WTC11 (cell line): ENCODE measurements at regions not wholly inside any gene's neighbourhood (a gene's known extent, or its start where the extent isn't known, plus 50 kb on each side); places are given as distances from the start of the nearest gene placed in this dataset.

Source experiments
- AFF4 ChIP-seq: sonication (generic); formaldehyde crosslinking; IDR thresholded peaks from 2 replicates; pipeline ENCODE4 v1.8.1; 2023; ENCODE audit warnings: mild to moderate bottlenecking, missing genetic modification reagents, borderline replicate concordance
- CTCF ChIP-seq: fragments of 200-600 bp; IDR thresholded peaks from 2 replicates; pipeline ENCODE4 v1.8.0; 2022; ENCODE audit warnings: antibody characterized with exemption
- GTF2I ChIP-seq: fragments of 250-450 bp; sonication (Bioruptor Pico); conservative IDR thresholded peaks from 2 replicates; pipeline ENCODE4 v1.4.0; 2021; ENCODE audit warnings: mild to moderate bottlenecking
- IRF1 ChIP-seq: sonication (generic); formaldehyde crosslinking; IDR thresholded peaks from 2 replicates; pipeline ENCODE4 v1.8.0; 2023; ENCODE audit warnings: missing genetic modification reagents
- NFYB ChIP-seq: sonication (generic); formaldehyde crosslinking; conservative IDR thresholded peaks from 2 replicates; pipeline ENCODE4 v1.8.0; 2022; ENCODE audit warnings: low read depth, missing genetic modification reagents
- NR3C1 ChIP-seq: sonication (generic); formaldehyde crosslinking; conservative IDR thresholded peaks from 2 replicates; pipeline ENCODE4 v1.8.1; 2023; ENCODE audit warnings: low read depth, mild to moderate bottlenecking, missing genetic modification reagents
- RORB ChIP-seq: fragments of 250-450 bp; sonication (Bioruptor Pico); IDR thresholded peaks from 2 replicates; pipeline ENCODE4 v1.9.0; 2021; ENCODE audit warnings: mild to moderate bottlenecking
- TCF7 ChIP-seq: sonication (generic); formaldehyde crosslinking; IDR thresholded peaks from 2 replicates; pipeline ENCODE4 v1.8.0; 2022; ENCODE audit warnings: mild to moderate bottlenecking, low read depth, missing genetic modification reagents, moderate library complexity
- ZNF138 ChIP-seq: sonication (generic); formaldehyde crosslinking; conservative IDR thresholded peaks from 2 replicates; pipeline ENCODE4 v1.8.1; 2022; ENCODE audit warnings: mild to moderate bottlenecking, moderate library complexity, missing genetic modification reagents
- ZNF232 ChIP-seq: sonication (generic); formaldehyde crosslinking; IDR thresholded peaks from 2 replicates; pipeline ENCODE4 v1.8.0; 2022; ENCODE audit warnings: mild to moderate bottlenecking, missing genetic modification reagents
- TF ChIP-seq, protein P1 (sequence below): sonication (generic); formaldehyde crosslinking; IDR thresholded peaks from 2 replicates; pipeline ENCODE4 v1.8.1; 2023; ENCODE audit warnings: mild to moderate bottlenecking, missing genetic modification reagents, moderate library complexity
- TF ChIP-seq, protein P2 (sequence below): sonication (generic); formaldehyde crosslinking; IDR thresholded peaks from 2 replicates; pipeline ENCODE4 v1.8.0; 2023; ENCODE audit warnings: mild to moderate bottlenecking, missing genetic modification reagents
- TF ChIP-seq, protein P3 (sequence below): fragments of 250-450 bp; sonication (Bioruptor Pico); IDR thresholded peaks from 2 replicates; pipeline ENCODE4 v1.9.0; 2021; ENCODE audit warnings: mild to moderate bottlenecking
- TF ChIP-seq, protein P4 (sequence below): sonication (generic); formaldehyde crosslinking; IDR thresholded peaks from 2 replicates; pipeline ENCODE4 v1.8.0; 2022; ENCODE audit warnings: mild to moderate bottlenecking, missing genetic modification reagents

DNA sequence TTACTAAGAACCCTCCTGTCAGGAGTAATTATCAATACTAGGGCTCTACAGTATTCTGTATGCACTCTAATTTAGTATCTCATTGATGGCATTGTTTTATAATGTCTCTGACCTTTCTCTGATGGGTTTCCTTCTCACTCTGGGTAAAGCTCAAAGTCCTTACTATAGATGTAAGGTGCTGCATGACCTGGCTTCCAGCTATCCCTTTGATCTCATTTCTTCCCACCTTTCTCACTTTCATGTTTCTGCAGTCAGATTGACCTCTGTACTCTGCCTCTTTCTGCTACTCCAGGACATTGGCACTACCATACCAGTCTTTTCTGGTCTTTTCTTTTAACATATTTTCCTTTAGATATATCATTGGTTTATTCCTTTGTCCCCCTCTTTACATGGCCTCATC, 2332.8 kb upstream of the C9orf72 start:
- TF ChIP-seq, protein P1, sequence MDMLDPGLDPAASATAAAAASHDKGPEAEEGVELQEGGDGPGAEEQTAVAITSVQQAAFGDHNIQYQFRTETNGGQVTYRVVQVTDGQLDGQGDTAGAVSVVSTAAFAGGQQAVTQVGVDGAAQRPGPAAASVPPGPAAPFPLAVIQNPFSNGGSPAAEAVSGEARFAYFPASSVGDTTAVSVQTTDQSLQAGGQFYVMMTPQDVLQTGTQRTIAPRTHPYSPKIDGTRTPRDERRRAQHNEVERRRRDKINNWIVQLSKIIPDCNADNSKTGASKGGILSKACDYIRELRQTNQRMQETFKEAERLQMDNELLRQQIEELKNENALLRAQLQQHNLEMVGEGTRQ (CRISPR knock-in tag), result no peak
- TF ChIP-seq CTCF (no peak), RORB (CRISPR knock-in tag) (no peak), NR3C1 (CRISPR knock-in tag) (no peak), ZNF138 (CRISPR knock-in tag) (no peak), ZNF232 (CRISPR knock-in tag) (no peak), AFF4 (CRISPR knock-in tag) (no peak), NFYB (CRISPR knock-in tag) (no peak), TCF7 (no peak), IRF1 (CRISPR knock-in tag) (no peak), GTF2I (CRISPR knock-in tag) (no peak)
- TF ChIP-seq, protein P2, sequence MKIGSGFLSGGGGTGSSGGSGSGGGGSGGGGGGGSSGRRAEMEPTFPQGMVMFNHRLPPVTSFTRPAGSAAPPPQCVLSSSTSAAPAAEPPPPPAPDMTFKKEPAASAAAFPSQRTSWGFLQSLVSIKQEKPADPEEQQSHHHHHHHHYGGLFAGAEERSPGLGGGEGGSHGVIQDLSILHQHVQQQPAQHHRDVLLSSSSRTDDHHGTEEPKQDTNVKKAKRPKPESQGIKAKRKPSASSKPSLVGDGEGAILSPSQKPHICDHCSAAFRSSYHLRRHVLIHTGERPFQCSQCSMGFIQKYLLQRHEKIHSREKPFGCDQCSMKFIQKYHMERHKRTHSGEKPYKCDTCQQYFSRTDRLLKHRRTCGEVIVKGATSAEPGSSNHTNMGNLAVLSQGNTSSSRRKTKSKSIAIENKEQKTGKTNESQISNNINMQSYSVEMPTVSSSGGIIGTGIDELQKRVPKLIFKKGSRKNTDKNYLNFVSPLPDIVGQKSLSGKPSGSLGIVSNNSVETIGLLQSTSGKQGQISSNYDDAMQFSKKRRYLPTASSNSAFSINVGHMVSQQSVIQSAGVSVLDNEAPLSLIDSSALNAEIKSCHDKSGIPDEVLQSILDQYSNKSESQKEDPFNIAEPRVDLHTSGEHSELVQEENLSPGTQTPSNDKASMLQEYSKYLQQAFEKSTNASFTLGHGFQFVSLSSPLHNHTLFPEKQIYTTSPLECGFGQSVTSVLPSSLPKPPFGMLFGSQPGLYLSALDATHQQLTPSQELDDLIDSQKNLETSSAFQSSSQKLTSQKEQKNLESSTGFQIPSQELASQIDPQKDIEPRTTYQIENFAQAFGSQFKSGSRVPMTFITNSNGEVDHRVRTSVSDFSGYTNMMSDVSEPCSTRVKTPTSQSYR, result no peak
- TF ChIP-seq, protein P3, sequence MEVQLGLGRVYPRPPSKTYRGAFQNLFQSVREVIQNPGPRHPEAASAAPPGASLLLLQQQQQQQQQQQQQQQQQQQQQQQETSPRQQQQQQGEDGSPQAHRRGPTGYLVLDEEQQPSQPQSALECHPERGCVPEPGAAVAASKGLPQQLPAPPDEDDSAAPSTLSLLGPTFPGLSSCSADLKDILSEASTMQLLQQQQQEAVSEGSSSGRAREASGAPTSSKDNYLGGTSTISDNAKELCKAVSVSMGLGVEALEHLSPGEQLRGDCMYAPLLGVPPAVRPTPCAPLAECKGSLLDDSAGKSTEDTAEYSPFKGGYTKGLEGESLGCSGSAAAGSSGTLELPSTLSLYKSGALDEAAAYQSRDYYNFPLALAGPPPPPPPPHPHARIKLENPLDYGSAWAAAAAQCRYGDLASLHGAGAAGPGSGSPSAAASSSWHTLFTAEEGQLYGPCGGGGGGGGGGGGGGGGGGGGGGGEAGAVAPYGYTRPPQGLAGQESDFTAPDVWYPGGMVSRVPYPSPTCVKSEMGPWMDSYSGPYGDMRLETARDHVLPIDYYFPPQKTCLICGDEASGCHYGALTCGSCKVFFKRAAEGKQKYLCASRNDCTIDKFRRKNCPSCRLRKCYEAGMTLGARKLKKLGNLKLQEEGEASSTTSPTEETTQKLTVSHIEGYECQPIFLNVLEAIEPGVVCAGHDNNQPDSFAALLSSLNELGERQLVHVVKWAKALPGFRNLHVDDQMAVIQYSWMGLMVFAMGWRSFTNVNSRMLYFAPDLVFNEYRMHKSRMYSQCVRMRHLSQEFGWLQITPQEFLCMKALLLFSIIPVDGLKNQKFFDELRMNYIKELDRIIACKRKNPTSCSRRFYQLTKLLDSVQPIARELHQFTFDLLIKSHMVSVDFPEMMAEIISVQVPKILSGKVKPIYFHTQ (CRISPR knock-in tag), result no peak
- TF ChIP-seq, protein P4, sequence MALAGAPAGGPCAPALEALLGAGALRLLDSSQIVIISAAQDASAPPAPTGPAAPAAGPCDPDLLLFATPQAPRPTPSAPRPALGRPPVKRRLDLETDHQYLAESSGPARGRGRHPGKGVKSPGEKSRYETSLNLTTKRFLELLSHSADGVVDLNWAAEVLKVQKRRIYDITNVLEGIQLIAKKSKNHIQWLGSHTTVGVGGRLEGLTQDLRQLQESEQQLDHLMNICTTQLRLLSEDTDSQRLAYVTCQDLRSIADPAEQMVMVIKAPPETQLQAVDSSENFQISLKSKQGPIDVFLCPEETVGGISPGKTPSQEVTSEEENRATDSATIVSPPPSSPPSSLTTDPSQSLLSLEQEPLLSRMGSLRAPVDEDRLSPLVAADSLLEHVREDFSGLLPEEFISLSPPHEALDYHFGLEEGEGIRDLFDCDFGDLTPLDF, result no peak
